CD4-positive, CD25-positive, alpha-beta regulatory T cell (primary cell): ENCODE measurements at regions not wholly inside any gene's neighbourhood (a gene's known extent, or its start where the extent isn't known, plus 50 kb on each side); places are given as distances from the start of the nearest gene placed in this dataset.

Experiments
- ATAC-seq, 2 donors: fragments of 150-1000 bp; cut with Tn5 transposase; one replicate each; pipeline ENCODE4 v1.10.0; 2021; ENCODE audit warnings: low read depth in 2 of 2, moderate number of reproducible peaks in 2 of 2, moderate library complexity in 1 of 2
- DNase-seq, 3 donors: peaks; one replicate each; pipeline versions ENCODE4 v3.0.0 to v3.0.0-alpha.2; 2012 to 2022; ENCODE audit warnings: mixed read lengths in 1 of 3
- H3K27ac ChIP-seq: one replicate; pipeline ENCODE4 v1.7.0; 2013; ENCODE audit warnings: mild to moderate bottlenecking, low read length; ENCODE audit not compliant: insufficient read depth, poor library complexity, severe bottlenecking
- H3K27me3 ChIP-seq: one replicate; pipeline ENCODE4 v1.7.0; 2013; ENCODE audit warnings: low read length; ENCODE audit not compliant: control insufficient read depth, insufficient read depth
- H3K36me3 ChIP-seq: one replicate; pipeline ENCODE4 v1.7.0; 2013; ENCODE audit warnings: mild to moderate bottlenecking, low read length, moderate library complexity; ENCODE audit not compliant: control insufficient read depth, insufficient read depth
- H3K4me1 ChIP-seq: 2 replicates; pipeline ENCODE4 v1.7.0; 2013; ENCODE audit warnings: mild to moderate bottlenecking, low read length; ENCODE audit not compliant: insufficient read depth, control insufficient read depth, poor library complexity, severe bottlenecking
- H3K4me3 ChIP-seq: one replicate; pipeline ENCODE4 v1.7.0; 2013; ENCODE audit warnings: low read depth, mild to moderate bottlenecking, low read length, moderate library complexity
- H3K9me3 ChIP-seq, 2 experiments: 1 replicate in 1 of 2; 2 replicates in 1 of 2; pipeline ENCODE4 v1.7.0; 2013; ENCODE audit warnings: low read length in 2 of 2, mild to moderate bottlenecking in 1 of 2, moderate library complexity in 1 of 2; ENCODE audit not compliant: control insufficient read depth in 2 of 2
- H3K27ac Mint-ChIP-seq, 3 donors: one replicate each; pipeline ENCODE4 v1.8.0; 2020 to 2022; ENCODE audit warnings: mild to moderate bottlenecking in 3 of 3, mixed read lengths in 3 of 3, moderate library complexity in 2 of 3
- H3K27me3 Mint-ChIP-seq: one replicate; pipeline ENCODE4 v1.8.0; 2022; ENCODE audit warnings: mild to moderate bottlenecking, mixed read lengths
- H3K36me3 Mint-ChIP-seq: one replicate; pipeline ENCODE4 v1.8.0; 2020; ENCODE audit warnings: mixed read lengths
- H3K4me1 Mint-ChIP-seq, 4 donors: one replicate each; pipeline ENCODE4 v1.8.0; 2020 to 2022; ENCODE audit warnings: mixed read lengths in 4 of 4, mild to moderate bottlenecking in 1 of 4
- H3K4me3 Mint-ChIP-seq, 4 donors: one replicate each; pipeline ENCODE4 v1.8.0; 2020 to 2022; ENCODE audit warnings: mild to moderate bottlenecking in 4 of 4, mixed read lengths in 4 of 4, moderate library complexity in 3 of 4
- H3K9me3 Mint-ChIP-seq, 7 donors: one replicate each; pipeline ENCODE4 v1.8.0; 2020 to 2022; ENCODE audit warnings: mixed read lengths in 7 of 7, mild to moderate bottlenecking in 3 of 7, moderate library complexity in 2 of 7

DNA sequence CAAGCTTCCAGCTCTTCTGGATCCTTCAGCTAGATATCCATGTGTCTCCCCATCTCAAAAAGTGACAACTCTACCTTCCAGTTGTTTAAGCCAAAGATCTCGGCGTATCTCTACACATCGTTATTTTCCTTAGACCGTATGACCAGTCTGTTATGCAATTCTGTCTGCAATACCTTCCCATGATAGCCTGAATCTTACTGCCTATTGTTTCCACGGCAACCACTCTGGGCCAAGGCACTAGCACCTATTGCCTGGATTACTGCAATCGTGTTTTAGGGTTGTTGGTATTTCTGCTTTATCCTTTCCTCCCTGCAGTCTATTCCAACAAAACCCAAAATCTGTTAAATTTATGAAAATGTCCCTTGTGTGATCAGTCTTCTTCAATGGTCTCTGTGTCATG lies 448.4 kb downstream of the MTRR start:
- Histone ChIP-seq H3K4me1 (no peaks in the 10 kb centered on the region), H3K27me3 (no peaks in the 10 kb centered on the region), H3K27ac (no peak overlapping the region), H3K9me3 (no peaks in the 10 kb centered on the region), H3K4me3 (no peak overlapping the region), H3K36me3 (no peaks in the 10 kb centered on the region)
- H3K4me3 Mint-ChIP-seq: no peak overlapping the region
- H3K9me3 Mint-ChIP-seq: peaks cover 0 to 9% (median 4%) of the 10 kb centered on the region in 7 donors
- no peak for ATAC-seq
- no peak for DNase-seq
- H3K27me3 Mint-ChIP-seq: no peaks in the 10 kb centered on the region
- peak overlapping the region in 1 of 3 donors; percentile 15 for H3K27ac Mint-ChIP-seq
- no peaks in the 10 kb centered on the region for H3K36me3 Mint-ChIP-seq
- H3K4me1 Mint-ChIP-seq: no peaks in the 10 kb centered on the region

- no peaks in the 10 kb centered on the region for H3K36me3 Mint-ChIP-seq
- DNase-seq (no peak), ATAC-seq (no peak)
- no peaks in the 10 kb centered on the region for H3K36me3 ChIP-seq
- no peaks in the 10 kb centered on the region for H3K27me3 Mint-ChIP-seq
- peaks cover 0 to 8% (median 4%) of the 10 kb centered on the region in 7 donors for H3K9me3 Mint-ChIP-seq
- no peak overlapping the region for H3K27ac ChIP-seq
- no peak overlapping the region for H3K4me3 Mint-ChIP-seq
- no peaks in the 10 kb centered on the region for H3K4me1 ChIP-seq
- no peaks in the 10 kb centered on the region for H3K9me3 ChIP-seq
- H3K27me3 ChIP-seq: no peaks in the 10 kb centered on the region
- H3K4me3 ChIP-seq: no peak overlapping the region
- H3K27ac Mint-ChIP-seq: no peak overlapping the region
- H3K4me1 Mint-ChIP-seq: no peaks in the 10 kb centered on the region
Measured at GRCh38 chr5:8320244-8320643, 451.3 kb downstream of the MTRR start.

DNA sequence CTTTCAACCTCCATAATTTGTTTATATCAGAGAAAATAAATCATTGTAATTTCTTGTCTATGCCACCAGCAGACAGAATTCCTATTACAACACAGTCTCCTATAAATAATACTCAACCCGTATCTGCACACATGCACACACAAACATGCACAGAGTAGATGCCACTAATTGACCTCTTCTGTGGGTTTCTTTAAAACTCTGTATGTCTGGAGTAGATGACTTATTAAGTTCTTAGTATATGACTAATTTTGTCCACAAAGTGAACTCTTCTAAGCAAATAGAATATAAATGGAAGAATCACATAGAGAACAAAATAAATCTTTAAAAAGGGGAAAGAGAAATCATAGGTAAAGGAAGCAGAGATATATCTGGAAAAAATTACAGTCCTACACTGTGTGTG lies 452.3 kb downstream of the MTRR start:
- H3K27me3 ChIP-seq: no peaks in the 10 kb centered on the region
- no peaks in the 10 kb centered on the region for H3K36me3 ChIP-seq
- H3K27me3 Mint-ChIP-seq: no peaks in the 10 kb centered on the region
- no peak overlapping the region for H3K4me3 ChIP-seq
- H3K27ac ChIP-seq: no peak overlapping the region
- DNase-seq (no peak), ATAC-seq (no peak)
- no peaks in the 10 kb centered on the region for H3K4me1 ChIP-seq
- no peak overlapping the region for H3K27ac Mint-ChIP-seq
- no peak overlapping the region for H3K4me3 Mint-ChIP-seq
- peaks cover 0 to 1% (median 0%) of the 10 kb centered on the region in 4 donors for H3K4me1 Mint-ChIP-seq
- H3K9me3 Mint-ChIP-seq: peaks cover 0 to 11% (median 4%) of the 10 kb centered on the region in 7 donors
- no peaks in the 10 kb centered on the region for H3K36me3 Mint-ChIP-seq
- H3K9me3 ChIP-seq: no peaks in the 10 kb centered on the region

DNA sequence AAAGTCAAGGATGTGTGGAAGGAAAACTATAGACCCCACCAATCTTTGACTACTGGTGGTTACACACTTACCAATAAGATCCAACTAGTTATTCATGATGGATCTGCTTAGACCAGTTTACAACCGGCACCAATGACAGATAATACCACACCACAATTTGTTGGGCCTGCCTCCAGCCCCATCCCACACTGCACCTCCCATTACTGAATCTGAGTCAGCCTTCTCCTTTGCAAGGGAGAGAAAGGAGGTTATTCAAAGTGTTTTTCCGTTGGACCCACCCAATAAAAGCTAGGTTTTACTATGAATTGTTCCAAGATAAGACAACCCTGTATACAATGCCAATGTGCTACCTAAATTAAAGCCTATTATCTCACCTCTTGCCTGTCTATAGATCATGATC lies 453.5 kb downstream of the MTRR start:
- peaks cover 0 to 1% (median 0%) of the 10 kb centered on the region in 4 donors for H3K4me1 Mint-ChIP-seq
- Histone ChIP-seq H3K27ac (no peak overlapping the region), H3K36me3 (no peaks in the 10 kb centered on the region), H3K27me3 (no peaks in the 10 kb centered on the region), H3K4me3 (no peak overlapping the region), H3K4me1 (no peaks in the 10 kb centered on the region), H3K9me3 (no peaks in the 10 kb centered on the region)
- H3K4me3 Mint-ChIP-seq: no peak overlapping the region
- H3K27ac Mint-ChIP-seq: no peak overlapping the region
- H3K27me3 Mint-ChIP-seq: no peaks in the 10 kb centered on the region
- no peak for ATAC-seq
- no peak for DNase-seq
- H3K36me3 Mint-ChIP-seq: no peaks in the 10 kb centered on the region
- peaks cover 0 to 9% (median 2%) of the 10 kb centered on the region in 7 donors for H3K9me3 Mint-ChIP-seq

- Histone ChIP-seq H3K27ac (no peak overlapping the region), H3K4me1 (no peaks in the 10 kb centered on the region), H3K4me3 (no peak overlapping the region), H3K27me3 (no peaks in the 10 kb centered on the region), H3K9me3 (no peaks in the 10 kb centered on the region), H3K36me3 (no peaks in the 10 kb centered on the region)
- Mint-ChIP-seq H3K36me3 (no peaks in the 10 kb centered on the region), H3K4me3 (no peak overlapping the region), H3K27me3 (peaks cover 4% of the 10 kb centered on the region), H3K9me3 (peaks cover 0 to 11% (median 5%) of the 10 kb centered on the region in 7 donors), H3K4me1 (peaks cover 0 to 1% (median 0%) of the 10 kb centered on the region in 4 donors), H3K27ac (no peak overlapping the region)
- DNase-seq: no peak
- no peak for ATAC-seq
Measured at GRCh38 chr5:8327016-8327415, 458.1 kb downstream of the MTRR start.

- H3K27ac ChIP-seq: no peak overlapping the region
- no peaks in the 10 kb centered on the region for H3K36me3 ChIP-seq
- H3K27ac Mint-ChIP-seq: no peak overlapping the region
- ATAC-seq: no peak
- H3K4me3 ChIP-seq: no peak overlapping the region
- H3K27me3 Mint-ChIP-seq: peaks cover 4% of the 10 kb centered on the region
- no peaks in the 10 kb centered on the region for H3K36me3 Mint-ChIP-seq
- H3K4me1 ChIP-seq: no peaks in the 10 kb centered on the region
- peaks cover 0 to 11% (median 5%) of the 10 kb centered on the region in 7 donors for H3K9me3 Mint-ChIP-seq
- no peaks in the 10 kb centered on the region for H3K27me3 ChIP-seq
- no peak overlapping the region for H3K4me3 Mint-ChIP-seq
- no peak for DNase-seq
- H3K4me1 Mint-ChIP-seq: peaks cover 0 to 1% (median 0%) of the 10 kb centered on the region in 4 donors
- H3K9me3 ChIP-seq: no peaks in the 10 kb centered on the region
Measured at GRCh38 chr5:8329773-8330172, 460.8 kb downstream of the MTRR start.

GRCh38 chr5:8332666-8333445 lies 463.9 kb downstream of the MTRR start:
- Mint-ChIP-seq H3K4me3 (no peak overlapping the region), H3K27ac (no peak overlapping the region), H3K36me3 (no peaks in the 10 kb centered on the region), H3K9me3 (peaks cover 0 to 9% (median 4%) of the 10 kb centered on the region in 7 donors), H3K27me3 (peaks cover 2% of the 10 kb centered on the region), H3K4me1 (no peaks in the 10 kb centered on the region)
- H3K9me3 ChIP-seq: no peaks in the 10 kb centered on the region
- ATAC-seq (no peak), DNase-seq (no peak)
- H3K27ac ChIP-seq: no peak overlapping the region
- no peaks in the 10 kb centered on the region for H3K27me3 ChIP-seq
- no peaks in the 10 kb centered on the region for H3K36me3 ChIP-seq
- H3K4me3 ChIP-seq: no peak overlapping the region
- H3K4me1 ChIP-seq: no peaks in the 10 kb centered on the region

DNA sequence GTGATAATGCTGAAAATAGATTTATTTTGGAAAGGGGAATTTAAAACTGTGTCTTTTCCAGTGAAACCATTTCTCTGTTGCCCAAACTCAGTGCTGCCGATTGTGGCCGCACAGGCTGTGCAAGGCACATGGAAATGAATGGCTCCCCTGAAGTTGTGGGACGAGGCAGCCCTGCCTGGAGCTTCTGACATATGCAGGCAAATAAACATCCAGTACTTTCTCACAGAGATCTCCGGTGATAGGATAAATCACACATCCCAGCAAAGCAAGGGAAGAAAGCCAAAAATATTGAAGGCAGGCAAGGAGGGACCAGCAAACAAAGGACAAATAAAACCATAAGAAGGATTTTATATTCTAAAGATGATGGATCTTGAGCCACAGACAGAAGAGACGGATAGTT lies 464.5 kb downstream of the MTRR start:
- Histone ChIP-seq H3K4me1 (no peaks in the 10 kb centered on the region), H3K4me3 (no peak overlapping the region)
- H3K27me3 Mint-ChIP-seq: no peaks in the 10 kb centered on the region

More for the DNA sequence above, 464.5 kb downstream of the MTRR start:
- Histone ChIP-seq H3K27ac (no peak overlapping the region), H3K27me3 (no peaks in the 10 kb centered on the region), H3K36me3 (no peaks in the 10 kb centered on the region), H3K9me3 (no peaks in the 10 kb centered on the region)
- Mint-ChIP-seq H3K4me1 (no peaks in the 10 kb centered on the region), H3K9me3 (peaks cover 0 to 9% (median 3%) of the 10 kb centered on the region in 7 donors), H3K4me3 (no peak overlapping the region), H3K36me3 (no peaks in the 10 kb centered on the region), H3K27ac (no peak overlapping the region)
- ATAC-seq (no peak), DNase-seq (no peak)
